Embryonic facial prominence (tissue), 1 donor: ENCODE measurements at regions not wholly inside any gene's neighbourhood (a gene's known extent, or its start where the extent isn't known, plus 50 kb on each side); places are given as distances from the start of the nearest gene placed in this dataset.

ENCODE experiments used
- DNase-seq: peaks from one replicate; pipeline ENCODE4 v3.0.0-alpha.2; 2016; ENCODE audit errors: extremely low spot score

- DNase-seq: no peak
Measured at GRCh38 chr2:240297256-240298116, 138.0 kb upstream of the GPC1 start.

DNA sequence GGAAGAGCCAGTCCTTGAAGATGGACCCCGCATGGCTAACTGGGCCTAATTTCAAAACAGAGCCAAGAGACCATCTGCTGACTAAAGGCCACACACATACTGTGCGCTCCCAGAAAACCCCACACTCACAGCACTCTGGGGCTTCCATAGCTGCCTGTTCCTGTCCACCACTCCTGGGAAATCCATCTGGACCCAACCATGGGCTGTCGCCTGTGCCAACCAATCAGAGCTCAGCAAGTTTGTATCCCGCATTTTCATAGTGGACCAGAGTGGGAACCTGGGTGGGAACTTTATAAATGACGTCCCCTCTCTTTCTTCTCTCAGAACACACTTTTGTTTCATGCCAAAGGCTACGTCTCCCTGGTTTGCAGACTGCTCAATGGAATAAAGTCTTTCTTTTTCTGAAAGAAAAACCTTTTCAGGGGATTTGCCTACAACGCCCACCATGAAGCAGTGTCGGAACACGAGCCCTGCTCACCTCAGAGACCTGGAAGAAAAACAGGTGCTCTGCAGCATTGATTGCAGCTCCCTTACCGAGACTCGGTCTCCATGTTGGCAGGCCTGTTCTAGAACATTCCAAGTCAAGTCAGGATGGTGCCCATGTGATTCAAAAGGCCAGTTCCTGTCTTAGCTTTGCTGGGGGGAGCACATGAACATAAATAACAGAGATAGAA lies 137.2 kb upstream of the GPC1 start:
- DNase-seq: no peak

GRCh38 chr2:240298803-240299709 lies 136.4 kb upstream of the GPC1 start:
- no peak for DNase-seq

DNA sequence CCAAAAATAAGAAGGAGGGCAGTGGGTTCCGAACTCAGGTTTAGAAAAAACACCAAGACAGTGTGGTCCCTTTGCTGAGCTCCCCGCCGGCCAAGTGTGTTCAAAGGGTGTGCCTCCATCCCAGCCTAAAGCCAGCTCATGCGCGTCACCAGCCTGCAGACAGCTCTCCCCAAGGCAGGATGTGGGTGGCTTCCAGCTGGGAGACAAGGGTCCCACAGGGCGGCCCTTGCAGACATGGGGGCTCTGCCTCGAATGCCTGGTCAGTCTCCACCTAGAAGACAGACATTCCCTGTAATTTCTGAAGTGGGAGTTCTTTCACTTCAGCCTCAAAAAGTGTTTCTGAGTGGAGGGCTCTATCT lies 135.8 kb upstream of the GPC1 start:
- DNase-seq: no peak

DNA sequence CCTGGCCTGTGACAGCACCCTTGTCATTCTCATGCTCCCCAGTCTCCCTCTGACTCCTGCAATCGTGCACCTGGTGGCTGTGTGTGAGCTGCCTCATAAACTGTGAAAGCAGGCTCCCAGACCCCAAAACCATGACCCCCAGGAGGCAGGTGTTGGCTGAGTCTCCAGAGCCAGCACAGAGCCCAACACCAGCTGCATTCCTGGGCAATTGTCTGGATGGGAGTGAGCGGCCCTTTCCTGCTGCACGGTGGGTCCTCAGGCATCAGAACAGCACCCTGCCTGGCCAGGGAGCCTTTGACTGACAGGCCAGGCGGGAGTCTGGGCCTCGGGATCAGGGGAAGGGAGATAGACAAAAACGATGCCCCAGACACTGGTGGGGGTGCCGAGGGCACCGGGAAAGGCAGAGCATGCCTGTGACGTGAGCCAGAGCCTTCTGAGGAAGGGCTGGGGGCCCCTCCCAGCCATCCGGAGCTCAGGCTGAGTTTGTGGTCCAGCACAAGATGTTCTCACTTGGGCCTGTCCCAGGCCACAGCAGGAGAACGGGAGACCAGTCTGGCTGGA lies 135.1 kb upstream of the GPC1 start:
- no peak for DNase-seq

GRCh38 chr2:240300840-240301239 lies 134.6 kb upstream of the GPC1 start:
- DNase-seq: no peak

- no peak for DNase-seq
Measured at GRCh38 chr2:240301256-240301795, 134.1 kb upstream of the GPC1 start.

GRCh38 chr2:240302041-240302440 lies 133.4 kb upstream of the GPC1 start:
- no peak for DNase-seq

GRCh38 chr2:240302933-240303595 lies 132.4 kb upstream of the GPC1 start:
- no peak for DNase-seq

DNA sequence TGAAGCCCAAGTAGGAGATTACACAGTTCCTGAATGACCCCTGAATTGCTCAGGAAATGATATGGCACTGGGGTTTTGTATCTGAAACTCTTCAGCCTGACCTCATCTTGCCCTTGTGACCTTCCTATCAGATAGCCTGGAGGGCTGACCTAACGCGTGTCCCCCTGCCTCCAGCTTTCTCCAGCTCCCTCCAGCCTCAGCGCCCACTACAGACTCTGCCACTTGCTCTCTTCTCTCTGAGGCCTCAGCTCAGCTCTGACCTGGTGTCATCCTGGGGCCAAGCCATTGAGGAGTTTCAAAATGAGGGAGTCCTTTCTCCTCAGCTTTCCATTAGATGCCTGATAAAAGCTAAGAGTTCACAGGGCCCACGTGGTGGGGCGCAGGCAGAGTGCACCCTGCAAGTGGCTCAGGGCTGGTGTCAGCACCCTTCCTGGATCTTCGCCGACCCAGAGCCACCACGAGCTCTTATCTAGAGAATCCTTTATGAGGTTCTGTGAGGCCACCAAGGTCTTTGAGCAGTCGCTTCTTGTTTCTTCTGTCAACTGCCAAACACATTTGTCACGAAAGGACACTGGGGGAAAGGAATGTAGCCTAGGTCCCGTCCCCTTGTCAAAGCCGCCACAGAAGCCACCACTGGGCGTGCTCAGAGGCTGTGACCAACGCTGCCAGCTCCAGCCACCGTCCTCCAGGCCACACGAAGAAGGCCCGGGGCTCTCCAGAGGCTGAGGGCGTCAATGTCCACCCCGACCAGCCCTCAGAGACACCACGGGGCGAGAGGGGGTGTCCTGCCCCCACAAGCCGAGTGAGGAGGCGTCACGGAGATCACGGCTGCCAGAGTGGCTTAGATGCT lies 131.3 kb upstream of the GPC1 start:
- no peak for DNase-seq

GRCh38 chr2:240304746-240305161 lies 130.7 kb upstream of the GPC1 start:
- DNase-seq: no peak

DNA sequence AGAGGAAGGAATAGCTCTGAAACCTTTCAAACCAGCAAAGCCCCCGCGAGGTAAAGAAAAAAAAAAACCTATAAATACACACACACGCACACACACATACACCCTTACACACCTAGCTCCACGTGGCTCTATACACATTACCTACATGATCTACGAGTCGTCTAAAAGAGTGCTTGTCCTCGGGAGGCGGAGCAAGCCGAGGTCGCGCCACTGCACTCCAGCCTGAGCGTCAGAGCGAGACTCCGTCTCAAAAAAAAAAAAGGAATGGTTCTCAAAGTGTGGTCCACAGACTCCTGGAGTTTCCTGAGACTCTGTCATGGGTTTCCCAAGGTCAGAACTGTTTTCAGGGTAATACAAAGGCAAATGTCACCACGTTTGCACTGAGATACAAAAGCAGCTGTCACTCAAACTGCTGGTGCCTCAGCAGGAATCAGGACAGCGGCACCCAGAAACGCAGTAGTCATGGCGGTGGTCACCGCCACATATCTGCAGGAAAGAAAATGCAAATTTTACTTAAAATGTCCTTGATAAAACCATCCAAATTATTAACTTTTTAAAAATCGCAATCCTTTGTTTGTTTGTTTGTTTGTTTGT lies 130.0 kb upstream of the GPC1 start:
- DNase-seq: no peak

GRCh38 chr2:240306185-240306584 lies 129.3 kb upstream of the GPC1 start:
- DNase-seq: no peak

DNA sequence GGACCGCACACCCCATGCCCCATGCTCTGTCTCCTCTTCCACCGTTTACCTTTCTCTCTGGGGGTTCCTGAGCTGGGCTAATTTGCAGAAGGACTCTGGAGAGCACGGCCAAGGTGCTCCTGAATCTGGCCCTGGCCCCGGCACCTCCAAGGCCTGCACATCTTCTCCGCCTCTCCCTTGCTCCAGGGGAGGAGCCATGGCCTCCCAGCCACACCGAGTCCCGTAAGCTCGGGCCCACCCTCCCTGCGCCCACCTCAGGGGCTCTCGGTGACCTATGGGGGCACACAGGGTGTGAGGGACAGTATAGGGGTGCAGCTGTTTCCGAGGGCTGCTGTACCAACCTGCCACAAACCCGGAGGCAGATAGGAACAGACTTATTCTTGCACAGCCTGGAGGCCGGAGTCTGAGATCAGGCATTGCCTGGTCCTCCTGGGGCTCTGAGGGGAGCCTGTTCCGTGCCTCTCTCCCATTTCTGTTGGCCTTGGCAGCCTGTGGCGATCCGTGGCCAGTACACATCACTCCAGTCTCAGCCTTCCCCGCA lies 127.3 kb upstream of the GPC1 start:
- DNase-seq: no peak

DNA sequence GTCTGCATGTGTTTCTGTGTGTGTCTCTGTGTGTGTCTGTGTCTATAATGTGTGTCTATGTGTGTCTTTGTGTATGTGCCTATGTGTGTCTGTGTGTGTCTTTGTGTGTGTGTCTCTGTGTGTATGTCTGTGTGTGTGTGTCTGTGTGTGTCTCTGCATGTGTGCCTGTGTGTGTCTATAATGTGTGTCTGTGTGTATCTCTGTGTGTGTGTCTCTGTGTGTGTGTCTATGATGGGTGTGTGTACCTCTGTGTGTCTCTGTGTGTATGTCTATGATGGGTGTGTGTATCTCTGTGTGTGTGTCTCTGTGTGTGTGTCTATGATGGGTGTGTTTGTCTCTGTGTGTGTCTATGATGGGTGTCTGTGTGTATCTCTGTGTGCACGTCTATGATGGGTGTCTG lies 126.2 kb upstream of the GPC1 start:
- no peak for DNase-seq

GRCh38 chr2:240310201-240310600 lies 125.3 kb upstream of the GPC1 start:
- no peak for DNase-seq

DNA sequence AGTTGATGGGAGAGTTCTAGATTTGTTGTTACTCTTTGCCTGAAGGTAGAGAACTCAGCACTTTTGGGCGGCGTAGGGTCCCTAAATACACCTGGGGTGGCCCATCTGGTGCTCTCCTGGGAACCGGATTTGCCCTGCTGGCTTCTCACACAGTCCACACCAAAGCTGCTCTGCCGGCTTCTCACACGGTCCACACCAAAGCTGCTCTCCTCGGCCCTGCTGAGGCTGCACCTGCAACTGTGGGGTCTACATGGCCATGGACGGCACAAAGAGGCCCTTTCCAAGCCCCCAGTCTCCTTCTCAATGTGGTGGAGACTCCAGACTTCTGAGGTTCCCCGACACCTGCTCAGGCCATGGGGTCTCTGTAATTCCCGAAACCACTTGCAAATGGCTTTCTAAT lies 124.8 kb upstream of the GPC1 start:
- no peak for DNase-seq

- DNase-seq: no peak
Measured at GRCh38 chr2:240311821-240312220, 123.6 kb upstream of the GPC1 start.

- no peak for DNase-seq
Measured at GRCh38 chr2:240319221-240319854, 116.1 kb upstream of the GPC1 start.
